CD4-positive, alpha-beta T cell (primary cell): ENCODE measurements at regions not wholly inside any gene's neighbourhood (a gene's known extent, or its start where the extent isn't known, plus 50 kb on each side); places are given as distances from the start of the nearest gene placed in this dataset.

Source experiments
- ATAC-seq: fragments of 200-7000 bp; cut with Tn5 transposase; one replicate; pipeline ENCODE4 v1.10.0; 2022; ENCODE audit warnings: mild to moderate bottlenecking; ENCODE audit not compliant: poor library complexity
- CTCF ChIA-PET: fragments of 350-600 bp; sonication (Branson Sonifier 250); formaldehyde crosslinking; loops from one replicate; lab custom pipeline; 2021; ENCODE audit warnings: antibody characterized with exemption, inconsistent platforms; lab: Charles Lee
- POLR2A ChIA-PET: fragments of 350-600 bp; sonication (Branson Sonifier 250); formaldehyde crosslinking; loops from one replicate; lab custom pipeline; 2021; ENCODE audit warnings: antibody characterized with exemption, inconsistent platforms; lab: Charles Lee
- DNase-seq, 14 experiments: peaks; one replicate each; pipeline ENCODE4 v3.0.0-alpha.2; 2013 to 2020; ENCODE audit warnings: mixed read lengths in 2 of 14
- H3K27ac ChIP-seq, 2 donors: one replicate each; pipeline versions ENCODE4 v1.5.1 to v1.7.0; 2013; ENCODE audit warnings: low read length in 2 of 2, low read depth in 1 of 2, mild to moderate bottlenecking in 1 of 2
- H3K27me3 ChIP-seq, 2 experiments: 1 replicate in 1 of 2; 2 replicates in 1 of 2; pipeline versions ENCODE4 v1.6.1 to v1.7.0; 2013; ENCODE audit warnings: low read length in 2 of 2, control low read depth in 1 of 2, mild to moderate bottlenecking in 1 of 2, moderate library complexity in 1 of 2; ENCODE audit not compliant: insufficient read depth in 2 of 2, control insufficient read depth in 1 of 2
- H3K36me3 ChIP-seq: one replicate; pipeline ENCODE4 v1.6.1; 2013; ENCODE audit warnings: low read length, control low read depth; ENCODE audit not compliant: insufficient read depth
- H3K4me1 ChIP-seq: one replicate; pipeline ENCODE4 v1.6.1; 2013; ENCODE audit warnings: low read length, control low read depth; ENCODE audit not compliant: insufficient read depth
- H3K4me3 ChIP-seq: one replicate; pipeline ENCODE4 v1.5.1; 2013; ENCODE audit warnings: mild to moderate bottlenecking, low read length, moderate library complexity
- H3K9me3 ChIP-seq, 2 experiments: 1 replicate in 1 of 2; 2 replicates in 1 of 2; pipeline versions ENCODE4 v1.6.1 to v1.7.0; 2013; ENCODE audit warnings: low read length in 2 of 2, mild to moderate bottlenecking in 2 of 2, control low read depth in 1 of 2, moderate library complexity in 1 of 2; ENCODE audit not compliant: control insufficient read depth in 1 of 2, insufficient read depth in 1 of 2
- H3K27ac Mint-ChIP-seq: one replicate; pipeline ENCODE4 v1.8.0; 2020; ENCODE audit warnings: mixed read lengths
- H3K27me3 Mint-ChIP-seq: one replicate; pipeline ENCODE4 v1.8.0; 2021; ENCODE audit warnings: mixed read lengths
- H3K36me3 Mint-ChIP-seq: one replicate; pipeline ENCODE4 v1.8.0; 2021; ENCODE audit warnings: low read depth, mixed read lengths
- H3K4me1 Mint-ChIP-seq: one replicate; pipeline ENCODE4 v1.8.0; 2021; ENCODE audit warnings: low read depth, mixed read lengths
- H3K4me3 Mint-ChIP-seq: one replicate; pipeline ENCODE4 v1.8.0; 2020; ENCODE audit warnings: mild to moderate bottlenecking, mixed read lengths
- H3K9me3 Mint-ChIP-seq: one replicate; pipeline ENCODE4 v1.8.0; 2020; ENCODE audit warnings: mixed read lengths
- CTCF ChIP-seq: fragments of 200-600 bp; IDR thresholded peaks from one replicate; pipeline ENCODE4 v1.8.0; 2022; ENCODE audit warnings: antibody characterized with exemption, mild to moderate bottlenecking
- intact Hi-C, 2 experiments: fragments of 100-400 bp; cut with DNase I in 1 of 2; cut with micrococcal nuclease in 1 of 2; formaldehyde crosslinking; loops; one replicate each; pipeline versions ENCODE4 v1.15.1 to v1.9.0; 2023 to 2025; cut with DNase I, micrococcal nuclease

DNA sequence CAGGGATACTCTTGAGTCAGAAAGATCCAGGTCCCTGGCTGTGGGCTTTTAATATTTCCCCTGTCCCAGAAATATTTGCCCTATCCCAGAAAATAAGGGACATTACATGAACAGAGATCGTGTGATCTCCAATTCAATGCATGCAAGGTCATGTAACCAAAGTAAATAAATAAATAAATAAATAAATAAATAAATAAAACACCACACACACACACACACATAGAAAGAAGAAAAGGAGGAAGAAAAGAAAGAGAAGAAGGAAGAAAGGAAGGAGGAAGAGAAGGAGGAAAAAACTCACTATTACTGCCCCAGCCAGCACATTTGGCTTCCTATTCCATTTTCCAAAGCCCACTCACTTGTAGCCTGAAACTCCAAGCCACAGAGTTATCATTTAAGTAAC is 117.9 kb upstream of the CFAP20DC start:
- no peaks in the 10 kb centered on the region for H3K9me3 Mint-ChIP-seq
- ATAC-seq (no peak), DNase-seq (no peak)
- H3K4me3 Mint-ChIP-seq: no peak overlapping the region
- Histone ChIP-seq H3K27me3 (no peaks in the 10 kb centered on the region), H3K9me3 (no peaks in the 10 kb centered on the region), H3K4me1 (no peaks in the 10 kb centered on the region), H3K36me3 (no peaks in the 10 kb centered on the region), H3K27ac (no peak overlapping the region), H3K4me3 (no peak overlapping the region)
- ChIA-PET CTCF (no interaction called here), POLR2A (no interaction called here)
- H3K4me1 Mint-ChIP-seq: no peaks in the 10 kb centered on the region
- intact Hi-C loops: no loop called here
- no peak overlapping the region for H3K27ac Mint-ChIP-seq
- no peaks in the 10 kb centered on the region for H3K27me3 Mint-ChIP-seq
- TF ChIP-seq CTCF: no peak
- H3K36me3 Mint-ChIP-seq: no peaks in the 10 kb centered on the region

GRCh38 chr3:59163953-59164352 is 114.1 kb upstream of the CFAP20DC start:
- H3K27ac Mint-ChIP-seq: no peak overlapping the region
- Histone ChIP-seq H3K9me3 (no peaks in the 10 kb centered on the region), H3K27me3 (no peaks in the 10 kb centered on the region), H3K27ac (no peak overlapping the region), H3K36me3 (no peaks in the 10 kb centered on the region), H3K4me1 (no peaks in the 10 kb centered on the region), H3K4me3 (no peak overlapping the region)
- DNase-seq (no peak), ATAC-seq (no peak)
- no peaks in the 10 kb centered on the region for H3K36me3 Mint-ChIP-seq
- ChIA-PET POLR2A (no interaction called here), CTCF (no interaction called here)
- H3K9me3 Mint-ChIP-seq: no peaks in the 10 kb centered on the region
- TF ChIP-seq CTCF: no peak
- no peak overlapping the region for H3K4me3 Mint-ChIP-seq
- no peaks in the 10 kb centered on the region for H3K27me3 Mint-ChIP-seq
- intact Hi-C loops: no loop called here
- no peaks in the 10 kb centered on the region for H3K4me1 Mint-ChIP-seq

GRCh38 chr3:59161048-59161447 is 111.2 kb upstream of the CFAP20DC start:
- CTCF ChIA-PET: no interaction called here
- Histone ChIP-seq H3K27me3 (no peaks in the 10 kb centered on the region), H3K36me3 (no peaks in the 10 kb centered on the region), H3K4me1 (no peaks in the 10 kb centered on the region), H3K27ac (no peak overlapping the region), H3K4me3 (no peak overlapping the region), H3K9me3 (no peaks in the 10 kb centered on the region)
- TF ChIP-seq CTCF: no peak
- Mint-ChIP-seq H3K27ac (no peak overlapping the region), H3K4me1 (no peaks in the 10 kb centered on the region), H3K36me3 (no peaks in the 10 kb centered on the region), H3K27me3 (peaks cover 10% of the 10 kb centered on the region), H3K4me3 (no peak overlapping the region), H3K9me3 (no peaks in the 10 kb centered on the region)
- intact Hi-C loops: no loop called here
- DNase-seq (no peak), ATAC-seq (no peak)
- POLR2A ChIA-PET: no interaction called here
